ENCODE measurements at regions not wholly inside any gene's neighbourhood (a gene's known extent, or its start where the extent isn't known, plus 50 kb on each side); places are given as distances from the start of the nearest gene placed in this dataset.

DNA sequence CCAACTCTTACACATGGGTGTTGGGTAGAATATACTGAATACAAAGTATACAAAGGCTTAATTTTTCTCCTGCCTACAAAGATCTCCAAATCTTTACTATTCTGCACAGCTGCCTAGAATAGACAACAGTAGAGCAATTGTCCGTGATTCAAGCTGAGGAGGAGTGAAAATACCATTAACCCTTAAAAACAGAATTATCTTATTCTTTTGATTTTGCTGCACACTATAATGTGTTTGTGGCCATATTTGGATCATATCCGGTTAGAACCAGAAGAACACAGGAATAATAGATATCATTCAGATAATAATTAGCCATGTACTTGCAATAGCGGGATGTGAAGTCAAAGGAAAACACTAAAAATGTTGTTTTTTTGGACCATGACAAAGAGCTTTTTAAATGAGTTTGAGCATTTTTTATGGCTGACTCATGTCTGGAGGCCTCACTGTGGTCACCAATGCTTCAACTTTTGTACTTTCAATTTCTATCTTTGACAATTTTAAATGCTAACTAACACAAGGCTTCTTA lies 197.6 kb upstream of the FOXD3 start:
- no peak for TF ChIP-seq EZH2 (IDR thresholded peaks at IDR 0.05; ENCODE audit: borderline replicate concordance, low read depth, low read length, poor library complexity, severe bottlenecking)
- TF ChIP-seq, protein P1, sequence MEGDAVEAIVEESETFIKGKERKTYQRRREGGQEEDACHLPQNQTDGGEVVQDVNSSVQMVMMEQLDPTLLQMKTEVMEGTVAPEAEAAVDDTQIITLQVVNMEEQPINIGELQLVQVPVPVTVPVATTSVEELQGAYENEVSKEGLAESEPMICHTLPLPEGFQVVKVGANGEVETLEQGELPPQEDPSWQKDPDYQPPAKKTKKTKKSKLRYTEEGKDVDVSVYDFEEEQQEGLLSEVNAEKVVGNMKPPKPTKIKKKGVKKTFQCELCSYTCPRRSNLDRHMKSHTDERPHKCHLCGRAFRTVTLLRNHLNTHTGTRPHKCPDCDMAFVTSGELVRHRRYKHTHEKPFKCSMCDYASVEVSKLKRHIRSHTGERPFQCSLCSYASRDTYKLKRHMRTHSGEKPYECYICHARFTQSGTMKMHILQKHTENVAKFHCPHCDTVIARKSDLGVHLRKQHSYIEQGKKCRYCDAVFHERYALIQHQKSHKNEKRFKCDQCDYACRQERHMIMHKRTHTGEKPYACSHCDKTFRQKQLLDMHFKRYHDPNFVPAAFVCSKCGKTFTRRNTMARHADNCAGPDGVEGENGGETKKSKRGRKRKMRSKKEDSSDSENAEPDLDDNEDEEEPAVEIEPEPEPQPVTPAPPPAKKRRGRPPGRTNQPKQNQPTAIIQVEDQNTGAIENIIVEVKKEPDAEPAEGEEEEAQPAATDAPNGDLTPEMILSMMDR (conservative IDR thresholded peaks at IDR 0.05; ENCODE audit: low read depth, low read length): no peak

All from A673 (cell line).